GM19035 (cell line): ENCODE measurements at regions not wholly inside any gene's neighbourhood (a gene's known extent, or its start where the extent isn't known, plus 50 kb on each side); places are given as distances from the start of the nearest gene placed in this dataset.

Source experiments
- ATAC-seq: cut with Tn5 transposase; IDR thresholded peaks from one replicate; pipeline ENCODE4 v1.9.1; 2021; ENCODE audit not compliant: unreplicated experiment

DNA sequence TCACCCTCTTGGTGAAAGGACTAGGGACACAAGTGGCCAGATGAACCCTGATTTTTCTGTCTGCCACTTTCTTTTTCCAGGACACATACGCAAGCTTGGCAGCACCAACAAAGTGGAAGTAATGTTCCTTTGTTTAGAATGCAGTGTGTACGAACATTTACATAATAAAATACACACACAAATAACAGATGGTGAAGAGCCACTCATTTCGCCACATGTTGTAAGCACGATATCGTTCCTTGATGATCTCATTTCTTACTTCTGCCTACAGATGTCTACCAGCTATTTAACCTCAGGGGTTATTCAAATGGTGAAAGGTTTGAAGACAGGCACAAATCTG, 670.2 kb upstream of the CXADR start:
- no peak for ATAC-seq

GRCh38 chr21:16847211-16847610, 665.6 kb upstream of the CXADR start:
- ATAC-seq = no peak

DNA sequence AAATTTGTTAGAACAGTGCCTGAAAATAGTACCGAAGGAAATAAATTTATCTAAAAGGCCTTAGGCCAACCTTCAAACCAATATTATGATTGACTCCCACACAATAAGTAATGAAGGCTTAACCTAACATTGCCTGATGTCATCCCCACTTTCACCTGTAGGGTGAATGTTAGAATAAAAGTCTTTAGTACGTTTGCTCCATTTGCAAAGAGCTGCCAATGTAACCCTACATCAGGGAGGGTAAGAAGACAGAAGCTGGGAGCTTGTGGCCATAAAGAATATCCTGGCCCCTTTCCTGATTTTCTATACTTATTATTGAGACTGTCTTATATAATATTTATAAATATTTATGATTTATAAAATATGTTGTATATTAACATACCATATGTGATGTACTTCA, 661.8 kb upstream of the CXADR start:
- ATAC-seq = no peak

DNA sequence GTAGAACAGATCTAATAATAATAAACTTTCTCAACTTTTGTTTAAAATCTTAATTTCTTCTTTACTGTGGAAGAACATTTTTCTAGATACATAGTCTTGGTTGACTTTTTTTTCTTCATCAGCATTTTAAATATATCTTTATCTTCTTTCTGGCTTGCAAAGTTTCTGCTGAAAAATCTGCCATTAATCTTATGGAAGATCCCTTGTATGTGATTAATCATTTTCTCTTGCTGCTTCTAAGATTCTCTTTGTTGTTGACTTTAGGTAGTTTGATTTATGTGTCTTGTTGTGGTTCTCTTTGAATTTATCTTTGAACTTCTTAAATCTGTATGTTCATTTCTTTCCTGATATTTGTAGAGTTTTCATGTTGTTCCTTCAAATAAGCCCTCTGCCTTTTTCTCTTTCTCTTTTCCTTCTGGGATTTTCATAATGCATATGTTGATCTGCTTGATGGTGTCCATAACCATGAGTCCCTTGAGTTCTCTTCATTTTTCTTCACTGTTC, 657.6 kb upstream of the CXADR start:
- no peak for ATAC-seq

DNA sequence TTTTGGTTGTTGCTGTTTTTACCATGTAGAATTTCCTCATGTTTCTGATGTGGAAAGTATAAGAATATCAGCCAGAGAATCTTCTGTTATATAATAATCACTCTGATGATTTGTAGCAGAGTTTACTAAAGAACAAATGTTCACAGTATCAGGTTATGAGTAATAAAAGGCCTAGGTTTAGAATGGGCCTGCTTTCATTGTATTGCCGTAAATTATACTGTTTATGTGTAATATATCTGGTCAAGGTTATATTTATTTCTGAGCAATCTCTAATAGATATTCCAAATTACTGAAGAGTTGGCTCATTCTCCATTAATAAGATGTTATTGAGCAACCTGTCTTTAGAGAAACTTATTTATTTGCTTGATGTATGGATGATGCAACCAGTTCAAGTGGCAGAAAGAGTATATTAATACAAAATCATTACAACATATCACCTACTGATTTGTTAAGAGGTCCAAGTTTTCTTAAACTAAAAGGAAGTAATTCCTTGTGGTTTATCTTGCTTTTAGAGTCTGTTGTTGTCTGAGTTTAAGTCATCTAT, 649.4 kb upstream of the CXADR start:
- no peak for ATAC-seq

GRCh38 chr21:16863908-16864307, 648.9 kb upstream of the CXADR start:
- ATAC-seq = no peak

DNA sequence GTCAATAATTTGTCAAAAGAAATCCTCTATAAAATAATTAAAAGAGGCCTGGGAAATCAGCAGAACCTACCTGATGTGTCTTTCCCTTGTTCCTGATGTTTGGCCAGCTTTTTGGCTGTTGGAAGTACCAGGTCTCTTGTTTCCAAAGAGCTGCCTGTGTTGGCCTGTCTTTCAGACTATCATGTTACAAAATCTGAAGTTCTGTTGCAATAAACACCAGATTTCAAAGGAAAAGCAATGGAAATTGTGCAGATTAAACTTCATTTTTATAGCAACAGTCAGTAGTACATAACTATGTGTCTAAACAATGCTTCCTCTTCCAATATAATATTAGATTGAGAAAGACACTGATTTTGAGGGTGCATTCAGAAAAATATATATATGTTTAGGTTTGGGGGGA, 647.2 kb upstream of the CXADR start:
- ATAC-seq = no peak

DNA sequence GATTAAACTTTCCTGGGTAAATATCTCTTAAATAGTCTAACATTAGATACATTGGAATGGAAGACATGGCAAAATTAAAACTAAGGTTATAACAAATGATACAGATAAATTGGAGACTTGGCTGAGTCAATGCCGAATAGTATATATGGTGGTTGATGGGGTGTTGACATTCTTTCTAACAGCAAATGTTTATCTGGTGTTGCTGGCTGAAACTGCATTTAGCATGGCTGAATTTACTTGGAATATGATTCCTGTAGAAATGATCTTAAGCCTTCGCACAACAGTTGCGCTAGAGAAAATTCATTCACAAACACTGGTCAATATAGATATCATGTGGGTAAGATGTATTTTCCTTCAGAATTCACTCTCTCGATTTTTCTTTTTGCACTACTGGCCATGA, 646.0 kb upstream of the CXADR start:
- ATAC-seq = no peak

- no peak for ATAC-seq
Observed at GRCh38 chr21:16870103-16870502, 642.7 kb upstream of the CXADR start.

DNA sequence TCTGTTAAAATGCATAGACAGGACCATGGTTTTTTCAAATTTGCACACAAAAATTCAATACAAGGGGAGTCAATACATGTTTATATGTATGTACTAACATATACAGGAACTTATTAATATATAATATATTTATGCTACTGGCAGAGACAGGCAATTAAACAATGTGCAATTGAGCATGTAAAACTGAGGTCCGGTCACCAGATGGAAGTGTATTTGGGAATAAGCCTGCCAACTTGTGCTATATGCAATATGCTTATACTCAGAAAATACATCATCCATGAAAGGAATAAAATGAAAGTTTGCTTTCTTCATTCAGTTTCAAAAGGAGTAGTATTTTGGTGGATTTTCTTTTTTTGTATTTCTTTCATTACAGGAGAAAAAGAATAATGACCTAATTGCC, 640.2 kb upstream of the CXADR start:
- no peak for ATAC-seq

GRCh38 chr21:16873176-16873575, 639.7 kb upstream of the CXADR start:
- ATAC-seq = no peak

DNA sequence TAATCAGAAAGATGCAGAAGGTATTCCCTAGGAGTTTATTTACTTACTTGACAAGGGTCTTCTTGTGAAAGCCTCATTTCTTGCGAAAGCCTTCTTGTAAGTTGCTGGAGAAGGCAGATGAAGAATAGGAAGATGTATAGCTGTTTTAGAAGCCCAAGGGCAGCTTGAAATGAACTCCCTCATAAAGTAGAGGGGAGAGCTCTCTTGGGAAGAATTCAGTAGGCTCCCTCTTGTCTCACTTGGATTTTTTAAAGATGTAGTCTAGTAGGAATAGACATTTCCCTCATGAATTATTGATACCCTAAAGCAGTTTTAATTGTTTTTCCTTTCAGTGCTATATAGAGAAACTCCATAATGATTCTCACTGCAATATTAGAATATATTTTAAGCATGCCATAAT, 639.2 kb upstream of the CXADR start:
- ATAC-seq = no peak

DNA sequence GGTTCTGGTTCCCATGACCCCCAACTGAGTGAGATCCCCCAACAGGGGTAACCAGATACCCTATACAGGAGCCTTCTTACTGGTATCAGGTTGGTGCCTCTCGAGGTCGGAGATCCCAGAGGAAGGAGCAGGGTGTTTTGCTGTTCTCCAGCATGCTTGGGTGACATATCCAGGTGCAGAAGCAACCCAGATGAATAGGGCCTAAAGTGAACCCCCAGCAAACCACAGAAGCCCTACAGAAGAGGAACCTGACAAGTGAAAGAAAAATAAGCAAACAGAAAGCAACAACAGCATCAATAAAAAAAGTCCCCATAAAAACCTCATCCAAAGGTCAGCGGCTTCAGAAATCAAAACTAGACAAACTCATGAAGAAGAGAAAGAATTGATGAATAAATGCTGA, 633.4 kb upstream of the CXADR start:
- ATAC-seq = no peak

GRCh38 chr21:16891821-16892220, 621.0 kb upstream of the CXADR start:
- ATAC-seq = no peak

DNA sequence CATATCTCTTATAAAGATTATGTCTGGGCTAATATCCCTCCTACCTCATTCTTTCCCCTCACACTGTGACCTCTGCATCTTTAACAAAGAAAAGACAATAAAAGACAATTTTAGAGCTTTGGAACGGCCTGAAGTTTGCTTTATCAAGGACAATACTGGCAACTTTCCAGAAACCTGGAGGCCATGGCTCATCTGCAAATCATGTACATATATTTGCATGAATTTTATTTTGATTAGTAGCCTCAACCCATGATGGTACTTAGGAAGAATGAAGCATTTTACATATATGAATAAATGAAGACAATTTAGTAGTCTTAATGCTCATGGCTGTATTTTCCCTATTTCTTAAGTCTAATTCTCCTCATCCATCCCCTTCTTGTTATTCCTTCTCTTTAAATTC, 612.2 kb upstream of the CXADR start:
- no peak for ATAC-seq

DNA sequence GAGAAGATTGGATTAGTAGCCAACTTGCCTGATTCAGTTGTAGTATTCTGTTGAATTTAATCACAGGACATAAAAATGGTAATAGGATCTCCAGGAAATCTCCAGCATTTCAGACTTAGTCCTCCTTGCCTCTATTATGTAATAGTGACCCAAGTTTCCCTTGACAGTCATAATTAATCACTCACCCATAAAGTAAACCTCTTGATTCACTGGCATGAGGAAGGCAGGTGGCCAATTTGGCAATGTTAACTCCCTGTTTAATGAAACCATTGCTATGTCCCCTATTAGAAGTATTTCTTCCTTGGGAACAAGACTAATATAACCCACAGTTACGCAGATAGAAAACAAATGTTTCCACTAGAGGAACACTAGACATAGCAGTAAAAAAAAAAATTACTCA, 604.8 kb upstream of the CXADR start:
- no peak for ATAC-seq

- ATAC-seq = no peak
Observed at GRCh38 chr21:16910435-16911165, 602.2 kb upstream of the CXADR start.

DNA sequence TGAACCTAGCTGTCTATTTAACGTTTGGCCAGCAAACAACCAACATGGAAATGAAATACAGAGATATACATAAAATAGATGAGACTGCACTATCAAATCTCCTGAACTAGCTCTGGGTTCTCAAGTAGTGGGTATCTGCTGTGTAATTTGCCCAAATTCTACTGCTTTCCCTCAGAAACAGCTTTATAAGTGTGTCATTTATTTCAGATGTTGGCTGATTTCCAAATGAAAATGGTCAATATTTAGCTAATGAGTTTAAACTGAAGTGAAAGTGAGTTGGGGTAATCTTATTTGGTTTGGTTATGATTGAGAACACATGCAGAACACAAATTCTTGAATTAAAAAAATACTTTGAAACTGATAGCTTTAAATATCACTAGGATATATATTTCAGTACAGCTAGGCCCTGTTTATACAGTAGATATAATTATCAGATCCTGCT, 601.7 kb upstream of the CXADR start:
- no peak for ATAC-seq

- no peak for ATAC-seq
Observed at GRCh38 chr21:16912075-16912474, 600.8 kb upstream of the CXADR start.

GRCh38 chr21:16913010-16913409, 599.8 kb upstream of the CXADR start:
- no peak for ATAC-seq

DNA sequence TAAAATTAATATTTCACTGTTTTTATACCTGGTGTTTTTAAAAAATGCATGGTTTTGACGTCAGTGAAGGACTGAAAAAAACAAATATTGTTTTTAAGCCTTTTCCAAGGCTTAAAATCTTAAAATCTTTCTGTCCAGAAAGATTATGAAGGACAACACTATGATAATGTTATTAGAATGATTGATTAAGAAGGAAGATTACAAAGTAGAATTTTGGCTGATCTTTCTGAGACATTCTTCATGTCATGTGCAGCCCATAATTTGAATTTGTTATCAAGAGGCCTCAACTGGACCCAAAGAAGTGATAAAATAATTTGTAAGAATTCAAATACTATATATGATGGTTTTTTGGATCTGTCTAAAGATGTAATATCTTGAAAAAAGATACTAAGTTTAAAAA, 584.4 kb upstream of the CXADR start:
- ATAC-seq = no peak

DNA sequence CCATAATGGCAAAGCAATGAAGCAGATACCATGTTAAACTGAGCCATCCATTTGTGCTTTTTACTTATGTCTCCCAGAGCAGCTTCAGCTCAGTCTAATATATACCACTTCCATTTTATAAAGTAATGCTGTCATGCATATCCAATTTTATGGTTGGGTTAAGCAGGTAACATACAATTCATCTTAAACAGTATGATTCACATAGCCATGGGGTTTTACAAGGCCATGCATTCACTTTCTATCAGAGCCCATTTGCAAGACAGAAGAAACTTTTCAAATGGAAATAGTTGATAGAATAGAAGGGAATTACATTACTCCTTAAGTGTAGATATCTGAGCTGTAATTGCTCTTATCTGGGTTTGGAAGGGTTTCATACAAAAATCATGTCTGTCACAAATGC, 580.5 kb upstream of the CXADR start:
- no peak for ATAC-seq

DNA sequence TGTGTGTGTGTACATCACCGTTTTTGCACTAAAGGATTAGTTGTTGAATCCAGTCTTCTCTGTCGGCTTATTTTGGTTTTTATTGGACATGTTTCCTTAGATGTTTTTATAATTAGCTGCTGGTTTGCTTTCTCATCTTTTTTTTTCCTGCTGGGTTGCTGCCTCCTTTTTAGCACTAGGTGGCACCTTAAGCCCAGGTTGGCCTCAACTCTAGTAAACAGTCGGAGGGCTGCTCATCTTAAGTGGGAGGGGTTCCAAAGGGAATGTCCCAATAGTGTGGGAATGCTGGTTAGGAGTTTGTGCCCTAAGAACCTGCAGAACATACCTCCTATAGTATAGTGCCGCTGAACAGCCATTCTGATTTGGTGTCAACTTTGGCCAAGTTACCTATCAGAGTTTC, 570.1 kb upstream of the CXADR start:
- no peak for ATAC-seq
